ENCODE measurements at regions not wholly inside any gene's neighbourhood (a gene's known extent, or its start where the extent isn't known, plus 50 kb on each side); places are given as distances from the start of the nearest gene placed in this dataset.

DNA sequence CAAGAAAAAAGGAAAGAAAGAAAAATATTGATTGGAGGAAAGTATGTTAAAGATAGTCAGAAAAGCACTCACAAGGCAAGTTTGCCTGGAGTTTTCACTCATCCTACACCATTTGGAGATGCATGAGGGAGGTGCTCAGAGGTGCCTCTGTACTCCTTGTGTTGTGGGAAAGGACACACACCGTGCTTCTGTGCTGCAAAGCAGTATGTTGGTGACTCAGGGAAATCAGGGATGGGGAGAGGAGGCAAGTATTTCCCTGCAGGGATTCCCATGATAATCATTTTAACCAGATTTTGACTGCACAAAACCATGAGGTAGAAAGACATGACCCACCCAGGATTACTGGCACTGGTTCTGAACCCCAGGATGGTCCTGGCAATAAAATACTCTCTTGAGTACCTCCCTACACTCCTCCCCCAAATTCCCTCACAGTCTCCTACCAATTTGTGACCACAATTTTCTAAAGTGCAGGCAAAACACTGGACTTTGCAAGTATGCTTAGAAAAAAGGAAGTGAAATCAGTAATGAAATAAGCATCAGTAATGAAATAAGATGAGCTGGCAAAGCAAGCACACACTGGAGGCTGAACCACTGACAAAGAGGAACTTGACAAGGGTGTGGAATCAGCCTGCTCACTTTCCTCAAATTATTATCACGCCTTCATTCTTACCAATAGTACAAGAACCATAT is 155.5 kb upstream of the ACVR2A start:
- H3K27me3 Mint-ChIP-seq, result peaks cover 3% of the 10 kb centered on the region
- no peak overlapping the region for H3K27ac Mint-ChIP-seq
- no peaks in the 10 kb centered on the region for H3K9me3 Mint-ChIP-seq
- no peak overlapping the region for H3K4me3 Mint-ChIP-seq
- ChIA-PET POLR2A (no interaction called here), CTCF (no interaction called here)
- no peak for DNase-seq
- H3K36me3 Mint-ChIP-seq (ENCODE audit: low read depth), result no peaks in the 10 kb centered on the region
- H3K4me1 Mint-ChIP-seq, result no peaks in the 10 kb centered on the region

DNA sequence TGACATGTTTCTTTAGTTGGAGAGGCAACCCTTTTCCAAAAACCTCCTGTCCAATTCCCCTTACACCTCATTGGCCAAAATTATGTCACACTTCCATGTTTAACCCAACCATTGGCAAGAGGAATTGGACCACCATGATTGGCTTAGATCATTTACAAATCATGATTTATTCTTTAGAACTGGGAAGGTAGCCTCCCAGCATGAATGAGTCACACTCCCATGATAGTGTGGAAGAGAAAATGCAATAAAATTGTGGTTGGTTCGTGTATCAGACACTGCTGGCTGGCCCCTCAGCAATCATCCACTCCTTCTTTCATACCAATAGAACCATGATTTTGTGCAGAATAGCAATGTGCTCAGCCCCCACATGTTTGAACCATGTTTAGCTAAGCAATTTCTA is 156.6 kb upstream of the ACVR2A start:
- no peaks in the 10 kb centered on the region for H3K36me3 Mint-ChIP-seq (ENCODE audit: low read depth)
- ChIA-PET CTCF (no interaction called here), POLR2A (no interaction called here)
- peaks cover 3% of the 10 kb centered on the region for H3K27me3 Mint-ChIP-seq
- no peak for DNase-seq
- H3K9me3 Mint-ChIP-seq, result no peaks in the 10 kb centered on the region
- no peaks in the 10 kb centered on the region for H3K4me1 Mint-ChIP-seq
- no peak overlapping the region for H3K27ac Mint-ChIP-seq
- no peak overlapping the region for H3K4me3 Mint-ChIP-seq

DNA sequence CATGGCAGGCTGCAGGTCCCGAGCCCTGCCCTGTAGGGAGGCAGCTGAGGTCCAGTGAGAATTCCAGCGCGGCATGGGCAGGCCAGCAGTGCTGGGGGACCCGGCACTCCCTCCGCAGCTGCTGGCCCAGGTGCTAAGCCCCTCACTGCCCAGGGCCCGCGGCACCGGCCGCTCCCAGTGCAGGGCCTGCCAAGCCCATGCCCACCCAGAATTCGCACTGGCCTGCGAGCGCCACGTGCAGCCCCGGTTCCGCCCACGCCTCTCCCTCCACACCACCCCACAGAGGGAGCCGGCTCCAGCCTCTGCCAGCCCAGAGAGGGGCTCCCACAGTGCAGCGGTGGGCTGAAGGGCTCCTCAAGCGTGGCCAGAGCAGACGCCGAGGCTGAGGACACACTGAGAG is 158.5 kb upstream of the ACVR2A start:
- H3K27me3 Mint-ChIP-seq, result no peaks in the 10 kb centered on the region
- H3K36me3 Mint-ChIP-seq (ENCODE audit: low read depth), result no peaks in the 10 kb centered on the region
- ChIA-PET CTCF (no interaction called here), POLR2A (no interaction called here)
- no peak for DNase-seq
- H3K4me3 Mint-ChIP-seq, result no peak overlapping the region
- H3K4me1 Mint-ChIP-seq, result no peaks in the 10 kb centered on the region
- H3K9me3 Mint-ChIP-seq, result no peaks in the 10 kb centered on the region
- no peak overlapping the region for H3K27ac Mint-ChIP-seq

DNA sequence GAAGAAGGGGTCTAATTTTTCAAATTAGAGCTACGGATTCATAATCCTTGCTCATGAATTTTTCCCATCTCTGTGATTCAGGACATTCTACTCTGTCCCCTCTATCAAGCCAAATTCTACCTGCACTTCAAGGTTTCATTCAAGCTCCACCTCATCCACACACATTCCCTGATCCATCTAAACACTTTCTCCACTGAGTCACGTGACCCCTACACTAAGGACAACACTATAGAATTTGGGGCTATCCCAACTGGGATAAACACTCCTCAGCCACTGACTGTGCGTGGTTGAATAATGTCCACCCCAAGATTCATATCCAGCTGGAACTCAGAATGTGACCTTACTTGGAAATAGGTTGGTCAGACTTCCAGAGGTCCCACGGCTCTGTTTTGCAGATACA is 159.9 kb upstream of the ACVR2A start:
- Mint-ChIP-seq H3K27ac (no peak overlapping the region), H3K4me1 (no peaks in the 10 kb centered on the region), H3K36me3 (ENCODE audit: low read depth) (no peaks in the 10 kb centered on the region), H3K9me3 (no peaks in the 10 kb centered on the region), H3K27me3 (no peaks in the 10 kb centered on the region), H3K4me3 (no peak overlapping the region)
- ChIA-PET CTCF (no interaction called here), POLR2A (no interaction called here)
- DNase-seq, result no peak

DNA sequence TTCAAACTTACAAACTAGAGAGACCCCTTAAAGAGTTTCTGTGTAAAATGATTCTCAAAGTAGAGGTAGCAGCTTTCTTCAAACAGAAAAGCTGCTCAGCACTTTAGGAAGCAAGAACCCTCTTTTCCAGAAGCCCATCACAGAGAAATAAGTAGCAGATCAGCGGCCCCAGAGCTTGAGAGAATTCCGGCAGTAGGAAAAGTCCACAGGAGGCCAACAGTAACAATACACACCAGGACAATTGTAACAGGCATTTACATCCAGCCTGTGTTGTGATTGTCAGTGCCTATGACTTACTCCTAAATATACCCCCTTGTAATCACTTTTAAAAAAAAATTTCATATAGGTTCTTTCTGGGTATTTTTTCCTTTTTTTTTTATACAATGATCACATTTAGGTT is 161.4 kb upstream of the ACVR2A start:
- POLR2A ChIA-PET, result no interaction called here
- no peaks in the 10 kb centered on the region for H3K27me3 Mint-ChIP-seq
- CTCF ChIA-PET, result interaction anchor here (0.7 kb wide), 1 partner anchor 18 kb away, joined by 3 read pairs; no protein-coding TSS in a partner anchor
- no peak for DNase-seq
- H3K9me3 Mint-ChIP-seq, result no peaks in the 10 kb centered on the region
- H3K4me3 Mint-ChIP-seq, result no peak overlapping the region
- H3K4me1 Mint-ChIP-seq, result no peaks in the 10 kb centered on the region
- no peaks in the 10 kb centered on the region for H3K36me3 Mint-ChIP-seq (ENCODE audit: low read depth)
- no peak overlapping the region for H3K27ac Mint-ChIP-seq

DNA sequence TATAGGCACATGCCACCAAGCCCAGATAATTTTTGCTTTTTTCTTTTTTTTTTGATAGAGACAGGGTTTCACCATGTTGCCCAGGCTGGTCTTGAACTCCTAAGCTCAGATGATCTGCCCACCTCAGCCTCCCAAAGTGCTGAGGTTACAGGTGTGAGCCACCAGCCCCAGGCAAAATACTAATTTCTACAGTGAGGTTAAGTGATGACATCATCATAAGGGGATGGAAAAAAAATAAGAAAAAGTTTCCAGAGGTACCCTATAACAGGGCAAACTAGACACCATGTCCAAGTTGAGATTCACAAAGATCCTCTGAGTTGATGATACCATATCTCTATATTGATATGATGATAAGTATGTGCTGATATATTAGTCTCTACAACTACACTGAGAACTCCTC is 163.7 kb upstream of the ACVR2A start:
- Mint-ChIP-seq H3K9me3 (no peaks in the 10 kb centered on the region), H3K36me3 (ENCODE audit: low read depth) (no peaks in the 10 kb centered on the region), H3K27ac (no peak overlapping the region), H3K4me1 (no peaks in the 10 kb centered on the region), H3K4me3 (no peak overlapping the region), H3K27me3 (no peaks in the 10 kb centered on the region)
- DNase-seq, result no peak
- ChIA-PET POLR2A (no interaction called here), CTCF (no interaction called here)

DNA sequence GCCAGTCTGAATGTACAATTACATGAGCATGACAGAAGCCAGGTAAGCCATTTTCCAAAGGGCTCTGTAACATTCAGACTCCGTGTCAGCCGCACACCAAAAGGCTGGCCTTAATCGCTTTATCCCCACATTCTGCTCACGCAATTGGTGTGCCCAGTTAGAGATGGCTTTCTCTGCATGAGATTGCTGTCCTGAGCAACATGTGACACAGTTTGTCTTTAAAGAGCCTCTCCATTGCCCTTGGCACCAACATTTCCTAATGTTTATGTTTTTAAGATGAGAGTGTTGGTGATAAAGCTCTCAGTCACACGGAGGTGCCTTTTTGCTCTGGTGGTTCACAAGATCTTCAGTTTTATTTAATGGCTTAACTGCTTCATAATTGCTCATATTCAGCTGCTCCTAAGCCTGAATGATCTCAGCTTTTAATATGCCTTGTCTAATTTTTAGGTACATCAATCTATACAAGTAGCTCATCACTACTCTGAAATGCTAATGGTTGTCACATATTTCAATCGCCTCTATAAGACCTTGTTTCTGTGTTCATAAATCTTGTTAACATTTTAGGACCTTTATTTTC is 164.8 kb upstream of the ACVR2A start:
- POLR2A ChIA-PET, result no interaction called here
- Mint-ChIP-seq H3K36me3 (ENCODE audit: low read depth) (no peaks in the 10 kb centered on the region), H3K27me3 (no peaks in the 10 kb centered on the region), H3K27ac (no peak overlapping the region), H3K9me3 (no peaks in the 10 kb centered on the region), H3K4me3 (no peak overlapping the region), H3K4me1 (no peaks in the 10 kb centered on the region)
- no peak for DNase-seq
- CTCF ChIA-PET, result no interaction called here

DNA sequence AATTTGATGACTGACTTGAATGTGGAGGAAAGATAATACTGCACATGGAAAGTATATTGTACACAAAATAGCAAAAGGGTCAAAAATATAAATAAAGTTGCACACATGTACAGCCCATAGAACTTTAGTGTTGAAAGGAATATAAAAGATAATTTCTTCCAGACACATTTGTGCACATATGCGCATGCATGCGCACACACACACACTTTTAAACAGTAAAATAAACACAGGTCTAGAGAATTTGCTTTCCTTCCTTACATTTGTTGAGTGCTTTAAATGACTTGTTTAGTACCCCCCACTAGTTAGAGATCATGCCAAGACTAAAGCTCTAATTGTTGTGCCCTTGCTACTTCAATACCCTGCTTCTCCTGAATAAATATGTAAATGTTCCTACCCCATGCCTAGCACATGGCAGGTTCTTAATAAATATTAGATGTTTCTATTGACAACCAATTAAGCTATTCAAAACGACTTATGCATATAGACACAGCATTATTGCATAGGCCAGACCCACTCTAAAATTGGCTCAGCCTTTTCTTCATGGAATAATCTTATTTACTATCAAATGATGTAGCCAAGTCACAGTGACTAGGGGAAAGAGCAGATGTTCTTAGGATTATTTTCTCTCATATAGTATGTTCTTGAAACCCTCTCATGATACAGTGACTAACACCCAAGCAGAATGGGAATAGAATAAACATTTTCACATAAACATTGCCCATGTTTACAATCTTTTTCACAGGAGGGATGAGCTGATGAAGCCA is 165.5 kb upstream of the ACVR2A start:
- Mint-ChIP-seq H3K27ac (no peak overlapping the region), H3K9me3 (no peaks in the 10 kb centered on the region), H3K27me3 (no peaks in the 10 kb centered on the region), H3K4me3 (no peak overlapping the region), H3K36me3 (ENCODE audit: low read depth) (no peaks in the 10 kb centered on the region), H3K4me1 (no peaks in the 10 kb centered on the region)
- ChIA-PET POLR2A (no interaction called here), CTCF (no interaction called here)
- no peak for DNase-seq

DNA sequence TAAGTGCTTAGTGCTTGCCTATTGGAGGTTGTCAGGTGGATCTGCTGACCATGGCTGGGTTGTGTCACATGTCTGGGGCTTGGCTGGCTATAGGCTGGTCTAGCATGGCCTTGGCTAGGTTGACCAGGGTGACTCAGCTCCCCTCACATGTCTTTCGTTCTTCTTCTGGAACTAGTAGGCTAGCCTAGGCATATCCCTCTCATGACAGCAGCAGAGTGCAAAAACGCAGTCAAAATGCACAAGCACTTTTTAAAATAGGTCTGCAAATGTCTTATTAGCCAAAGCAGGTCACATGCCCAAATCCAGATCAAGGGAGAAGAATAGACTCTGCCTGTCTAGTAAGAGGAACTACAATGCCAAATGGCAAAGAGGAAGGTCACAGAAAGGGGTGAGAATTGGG is 179.7 kb upstream of the ACVR2A start:
- peaks cover 8% of the 10 kb centered on the region for H3K36me3 Mint-ChIP-seq (ENCODE audit: low read depth)

DNA sequence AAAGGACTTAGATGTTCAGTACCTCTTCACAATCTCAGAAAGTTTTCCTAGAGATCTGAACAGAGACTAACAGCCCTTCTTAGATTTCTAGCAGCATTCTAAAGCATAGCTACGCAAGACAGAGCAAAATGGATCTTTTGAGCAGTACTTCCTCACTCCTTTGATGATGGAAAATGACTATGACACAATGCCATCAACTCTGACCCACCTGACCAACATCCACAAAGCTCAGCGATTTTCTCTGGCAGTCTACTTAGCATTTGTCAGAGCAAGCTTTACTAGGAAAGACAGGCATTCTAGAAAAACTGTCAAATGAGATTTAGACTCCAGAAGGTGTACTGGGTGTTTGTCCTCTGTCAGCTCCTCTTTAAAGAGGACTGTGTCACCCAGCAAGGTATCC is 180.9 kb upstream of the ACVR2A start:
- peak overlapping the region; percentile 86 for H3K27ac Mint-ChIP-seq
- H3K4me1 Mint-ChIP-seq, result peaks cover 25% of the 10 kb centered on the region
- peaks cover 8% of the 10 kb centered on the region for H3K36me3 Mint-ChIP-seq (ENCODE audit: low read depth)
- H3K27me3 Mint-ChIP-seq, result no peaks in the 10 kb centered on the region
- ChIA-PET POLR2A (interaction anchor here (0.7 to 2.5 kb wide), 11 partner anchors 9 to 373 kb away, joined by 3 to 14 read pairs (median 4); partner anchors contain the start of gene ACVR2A), CTCF (interaction anchor here (1.3 to 1.5 kb wide), 2 partner anchors 12 to 332 kb away, joined by 3 to 4 read pairs; no protein-coding TSS in a partner anchor)
- peaks cover 7% of the 10 kb centered on the region for H3K9me3 Mint-ChIP-seq
- H3K4me3 Mint-ChIP-seq, result peak overlapping the region; percentile 63
- DNase-seq, result no peak

More for the DNA sequence above, 179.7 kb upstream of the ACVR2A start:
- Mint-ChIP-seq H3K9me3 (peaks cover 4% of the 10 kb centered on the region), H3K27me3 (no peaks in the 10 kb centered on the region), H3K4me3 (no peak overlapping the region), H3K4me1 (peaks cover 23% of the 10 kb centered on the region), H3K27ac (no peak overlapping the region)
- POLR2A ChIA-PET, result no interaction called here
- DNase-seq, result no peak
- CTCF ChIA-PET, result interaction anchor here (0.9 kb wide), 1 partner anchor 18 kb away, joined by 3 read pairs; no protein-coding TSS in a partner anchor

DNA sequence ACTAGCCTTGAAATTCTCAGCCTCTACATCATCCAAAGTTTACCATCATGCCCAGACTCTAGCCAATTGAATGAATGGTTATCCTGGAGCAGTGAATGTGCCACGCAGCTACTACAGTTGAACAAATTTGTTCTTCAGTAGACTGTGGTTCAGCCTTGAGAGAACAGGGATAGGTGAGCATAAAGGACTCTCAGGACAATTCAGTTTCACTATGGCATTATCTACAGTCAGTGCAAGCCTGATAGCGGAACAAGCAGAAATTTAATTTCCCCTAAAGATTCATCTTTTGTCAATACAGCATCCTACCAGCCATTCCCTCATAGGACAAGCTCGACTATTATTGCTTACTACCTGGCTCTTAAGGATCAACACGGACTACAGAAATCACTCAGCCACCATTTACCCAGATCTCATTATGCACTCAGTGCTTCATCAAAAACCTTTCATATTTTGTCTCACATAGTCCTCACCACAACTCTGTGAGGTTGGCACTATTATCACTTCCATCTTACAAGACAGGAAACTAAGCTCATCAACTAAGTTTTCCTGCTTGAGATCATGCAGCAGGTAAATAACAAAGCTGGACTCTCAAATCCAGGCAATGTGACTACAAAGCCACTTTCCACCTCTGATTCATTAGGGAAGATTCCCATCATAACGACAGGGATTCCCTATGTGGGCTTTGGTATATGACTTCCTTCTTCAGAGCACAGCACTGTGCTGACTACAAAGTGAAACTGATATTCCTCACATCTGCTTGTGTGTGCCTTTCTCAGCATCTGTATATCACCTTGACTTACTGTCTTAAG is 181.5 kb upstream of the ACVR2A start:
- ChIA-PET CTCF (interaction anchor here (1.3 to 1.5 kb wide), 2 partner anchors 13 to 332 kb away, joined by 3 to 4 read pairs; no protein-coding TSS in a partner anchor), POLR2A (interaction anchor here (0.7 to 2.5 kb wide), 13 partner anchors 8 to 372 kb away, joined by 3 to 14 read pairs (median 4); partner anchors contain the start of gene ACVR2A)
- peak overlapping the region; percentile 86 for H3K27ac Mint-ChIP-seq

DNA sequence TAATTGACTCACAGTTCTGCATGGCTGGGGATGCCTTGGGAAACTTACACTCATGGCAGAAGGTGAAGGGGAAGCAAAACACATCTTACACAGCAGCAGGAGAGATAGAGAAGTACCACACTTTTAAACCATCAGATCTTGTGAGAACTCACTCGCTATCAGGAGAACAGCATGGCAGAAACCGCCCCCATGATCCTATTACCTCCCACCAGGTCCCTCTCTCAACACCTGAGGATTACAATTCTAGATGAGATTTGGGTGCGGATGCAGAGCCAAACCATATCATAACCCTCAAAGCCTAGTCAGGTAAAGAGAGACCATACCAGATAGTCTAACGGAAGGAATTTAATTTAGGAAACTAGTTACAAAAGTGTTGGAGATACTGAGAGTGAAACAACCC is 182.6 kb upstream of the ACVR2A start:
- no peaks in the 10 kb centered on the region for H3K27me3 Mint-ChIP-seq
- peaks cover 25% of the 10 kb centered on the region for H3K4me1 Mint-ChIP-seq
- no peak overlapping the region for H3K4me3 Mint-ChIP-seq
- DNase-seq, result no peak
- peaks cover 9% of the 10 kb centered on the region for H3K9me3 Mint-ChIP-seq
- ChIA-PET POLR2A (interaction anchor here (2.1 to 2.5 kb wide), 2 partner anchors 12 to 182 kb away, joined by 9 to 14 read pairs; partner anchors contain the start of gene ACVR2A), CTCF (no interaction called here)
- H3K27ac Mint-ChIP-seq, result no peak overlapping the region
- peaks cover 8% of the 10 kb centered on the region for H3K36me3 Mint-ChIP-seq (ENCODE audit: low read depth)

More for the DNA sequence above, 181.5 kb upstream of the ACVR2A start:
- peaks cover 8% of the 10 kb centered on the region for H3K36me3 Mint-ChIP-seq (ENCODE audit: low read depth)
- peak overlapping the region; percentile 63 for H3K4me3 Mint-ChIP-seq
- no peaks in the 10 kb centered on the region for H3K27me3 Mint-ChIP-seq
- H3K9me3 Mint-ChIP-seq, result peaks cover 9% of the 10 kb centered on the region
- H3K4me1 Mint-ChIP-seq, result peaks cover 25% of the 10 kb centered on the region
- no peak for DNase-seq

DNA sequence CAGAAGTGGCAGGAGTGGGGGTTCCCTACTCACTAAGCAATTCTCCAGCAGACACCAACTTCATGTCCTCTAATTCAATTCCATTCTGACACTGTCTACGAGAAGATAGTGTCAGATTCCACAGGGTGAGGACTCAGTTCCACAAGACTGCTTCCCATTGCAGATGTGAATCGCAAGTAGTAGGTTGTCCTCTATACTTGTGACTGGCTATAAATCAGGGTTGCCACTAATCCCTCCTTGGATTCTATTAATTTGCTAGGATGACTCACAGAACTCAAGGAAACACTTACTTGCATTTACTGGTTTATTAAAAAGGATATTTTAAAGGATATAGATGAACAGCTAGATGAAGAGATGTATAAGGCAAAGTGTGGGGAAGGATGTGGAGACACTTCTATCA is 184.1 kb upstream of the ACVR2A start:
- H3K4me1 Mint-ChIP-seq, result peaks cover 25% of the 10 kb centered on the region
- DNase-seq, result no peak
- H3K27ac Mint-ChIP-seq, result no peak overlapping the region
- H3K27me3 Mint-ChIP-seq, result no peaks in the 10 kb centered on the region
- POLR2A ChIA-PET, result no interaction called here
- peaks cover 9% of the 10 kb centered on the region for H3K9me3 Mint-ChIP-seq
- H3K4me3 Mint-ChIP-seq, result no peak overlapping the region
- peaks cover 7% of the 10 kb centered on the region for H3K36me3 Mint-ChIP-seq (ENCODE audit: low read depth)
- CTCF ChIA-PET, result no interaction called here
